Psoas muscle (tissue), 7 donors: ENCODE measurements at regions not wholly inside any gene's neighbourhood (a gene's known extent, or its start where the extent isn't known, plus 50 kb on each side); places are given as distances from the start of the nearest gene placed in this dataset.

Source experiments
- ATAC-seq, 4 donors: fragments of 200-7000 bp; cut with Tn5 transposase; one replicate each; pipeline ENCODE4 v1.9.1; 2020; ENCODE audit warnings: moderate library complexity in 3 of 4, mild to moderate bottlenecking in 2 of 4
- DNase-seq, 2 donors: peaks; one replicate each; pipeline ENCODE4 v3.0.0-alpha.2; 2020
- H3K27ac ChIP-seq: fragments of 200-600 bp; one replicate; pipeline ENCODE4 v1.8.0; 2022
- H3K27me3 ChIP-seq, 3 donors: fragments of 200-600 bp in 1 of 3; one replicate each; pipeline versions ENCODE4 v1.6.1 to v1.8.0; 2013 to 2022; ENCODE audit warnings: low read length in 2 of 3, mild to moderate bottlenecking in 2 of 3, moderate library complexity in 1 of 3; ENCODE audit not compliant: insufficient read depth in 3 of 3
- H3K36me3 ChIP-seq, 2 donors: fragments of 200-600 bp in 1 of 2; one replicate each; pipeline versions ENCODE4 v1.6.1 to v1.8.0; 2013 to 2022; ENCODE audit warnings: low read depth in 1 of 2, mild to moderate bottlenecking in 1 of 2, moderate library complexity in 1 of 2; ENCODE audit not compliant: insufficient read depth in 1 of 2
- H3K4me1 ChIP-seq: fragments of 200-600 bp; one replicate; pipeline ENCODE4 v1.8.0; 2022
- H3K4me3 ChIP-seq: fragments of 200-600 bp; one replicate; pipeline ENCODE4 v1.8.0; 2022; ENCODE audit warnings: mild to moderate bottlenecking
- H3K9me3 ChIP-seq: fragments of 200-600 bp; one replicate; pipeline ENCODE4 v1.8.0; 2022
- CTCF ChIP-seq: fragments of 200-600 bp; IDR thresholded peaks from one replicate; pipeline ENCODE4 v1.8.0; 2022; ENCODE audit warnings: antibody characterized with exemption
- WGBS, 3 donors: extraction: QIAGEN DNeasy Blood & Tissue Kit; methylation state at CpG; one replicate each; pipeline versions ENCODE4 v1.1.6 to v1.1.7; 2013; 5-methylcytosine and 5-hydroxymethylcytosine counted together
- intact Hi-C, 2 donors: fragments of 100-400 bp; cut with DNase I; formaldehyde crosslinking; loops; one replicate each; pipeline versions ENCODE4 v1.11.0 to v1.14.2; 2022
- donor health status: healthy with polysubstance abuse.
- donor health status: DM: no; HTN: no; CAD: no; lungs with moderate emphysema.
- donor health status: Bipolar disorder and iron deficiency.
- donor health status: healthy.
- donor health status: DM: yes; HTN: yes; CAD: no.
- donor health status: DM: no; HTN: no; CAD: no.
- donor health status: DM: yes; HTN: yes; CAD: no.

DNA sequence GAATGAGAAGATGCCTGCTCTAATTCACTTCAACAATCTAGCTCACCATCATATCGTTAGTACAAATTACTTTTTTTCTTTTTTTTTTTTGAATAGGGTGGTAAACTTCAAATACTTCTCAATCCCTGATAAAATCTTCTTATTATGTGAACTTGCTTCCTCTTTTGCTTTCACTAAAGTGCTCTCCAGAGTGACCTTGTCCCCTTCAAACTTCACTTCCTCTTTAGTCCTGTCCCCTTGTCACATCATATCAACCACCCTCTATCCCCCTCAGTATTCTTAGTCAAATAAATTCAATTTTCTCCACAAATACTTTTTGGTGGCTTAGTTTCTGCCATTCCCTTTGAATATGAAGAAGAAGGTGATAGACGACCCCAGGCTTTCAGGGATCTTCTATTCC is 124.9 kb upstream of the PLXNA2 start:
- TF ChIP-seq CTCF = no peak

DNA sequence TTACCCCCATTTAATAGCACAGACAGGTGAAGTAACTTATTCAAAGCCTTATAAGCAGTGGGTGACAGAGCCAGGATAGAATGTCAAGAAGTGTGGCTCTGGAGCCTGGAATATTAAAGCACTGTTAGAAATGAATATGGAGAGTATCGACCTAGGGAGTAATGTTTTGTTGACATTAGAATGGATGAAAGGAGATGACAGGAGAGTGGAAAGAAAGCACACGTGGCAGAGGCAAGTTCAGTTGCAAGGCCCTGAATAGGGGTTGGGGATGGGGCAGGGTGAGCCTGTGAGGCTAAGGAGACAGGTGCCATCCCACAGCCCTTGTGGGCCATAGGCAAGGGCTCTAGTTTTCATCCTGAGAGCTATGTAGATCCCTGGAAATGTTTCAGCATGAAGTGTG is 125.5 kb upstream of the PLXNA2 start:
- intact Hi-C loops = no loop called here
- 43 to 57% (median 55%) methylated on average over 2 of the region's 2 CpGs for WGBS, 3 donors
- no peaks in the 10 kb centered on the region for H3K36me3 ChIP-seq
- H3K27ac ChIP-seq = no peak overlapping the region
- no peaks in the 10 kb centered on the region for H3K4me1 ChIP-seq
- H3K27me3 ChIP-seq = peaks cover 0 to 7% (median 0%) of the 10 kb centered on the region in 3 donors
- DNase-seq (no peak), ATAC-seq (no peak)
- TF ChIP-seq CTCF = no peak
- H3K4me3 ChIP-seq = no peak overlapping the region
- H3K9me3 ChIP-seq = no peaks in the 10 kb centered on the region

More for the DNA sequence above, 124.9 kb upstream of the PLXNA2 start:
- H3K27me3 ChIP-seq = peaks cover 0 to 7% (median 2%) of the 10 kb centered on the region in 3 donors
- no peak overlapping the region for H3K4me3 ChIP-seq
- no peaks in the 10 kb centered on the region for H3K36me3 ChIP-seq
- H3K27ac ChIP-seq = no peak overlapping the region
- no peak for ATAC-seq
- DNase-seq = no peak
- H3K4me1 ChIP-seq = no peaks in the 10 kb centered on the region
- no peaks in the 10 kb centered on the region for H3K9me3 ChIP-seq
- 35 to 43% (median 42%) methylated on average over 2 of the region's 2 CpGs for WGBS, 3 donors
- intact Hi-C loops = no loop called here

- intact Hi-C loops = no loop called here
- H3K27ac ChIP-seq = no peak overlapping the region
- 58 to 75% (median 73%) methylated on average over 6 of the region's 6 CpGs for WGBS, 3 donors
These were observed 130.3 kb upstream of the PLXNA2 start for GRCh38 chr1:208374391-208374941.

DNA sequence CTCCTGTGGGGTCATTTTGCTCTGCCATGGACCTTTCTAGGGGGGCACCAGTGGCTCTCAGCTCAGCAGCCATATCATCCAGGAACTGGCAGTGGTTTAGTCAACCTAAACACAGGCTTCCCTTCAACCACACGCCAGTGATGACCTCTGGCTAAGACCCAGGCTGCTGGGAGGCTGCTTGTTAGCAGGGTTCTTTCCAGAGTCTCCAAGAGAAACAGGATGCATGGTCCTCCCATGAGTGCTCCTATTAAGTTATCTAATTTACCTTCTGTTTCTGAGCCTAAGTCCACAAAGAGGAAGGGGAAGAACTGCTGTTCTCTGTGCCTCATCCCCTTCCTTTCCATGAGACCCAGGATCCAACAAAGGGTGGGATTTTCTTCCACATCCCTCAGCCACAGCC is 137.3 kb upstream of the PLXNA2 start:
- Histone ChIP-seq H3K36me3 (no peaks in the 10 kb centered on the region), H3K4me3 (no peak overlapping the region), H3K27ac (no peak overlapping the region), H3K27me3 (no peaks in the 10 kb centered on the region), H3K4me1 (no peaks in the 10 kb centered on the region), H3K9me3 (no peaks in the 10 kb centered on the region)
- intact Hi-C loops = no loop called here
- no peak for TF ChIP-seq CTCF
- ATAC-seq = no peak
- WGBS, 3 donors = 44 to 60% (median 46%) methylated on average over 1 of the region's 1 CpG
- no peak for DNase-seq

More at GRCh38 chr1:208374391-208374941, 130.3 kb upstream of the PLXNA2 start:
- H3K36me3 ChIP-seq = no peaks in the 10 kb centered on the region
- H3K27me3 ChIP-seq = peaks cover 0 to 7% (median 0%) of the 10 kb centered on the region in 3 donors
- no peak for DNase-seq
- no peak for TF ChIP-seq CTCF
- H3K9me3 ChIP-seq = no peaks in the 10 kb centered on the region
- no peak for ATAC-seq
- no peak overlapping the region for H3K4me3 ChIP-seq
- no peaks in the 10 kb centered on the region for H3K4me1 ChIP-seq
